ENCODE measurements at regions not wholly inside any gene's neighbourhood (a gene's known extent, or its start where the extent isn't known, plus 50 kb on each side); places are given as distances from the start of the nearest gene placed in this dataset.

GRCh38 chr12:32970465-32971110 lies 74.0 kb upstream of the PKP2 start:
- Histone ChIP-seq H4K20me1 (replicated peaks; ENCODE audit: control insufficient read depth, extremely low read depth, insufficient read depth, low read length) (no peaks in the 10 kb centered on the region), H3K4me3 (replicated peaks in 1 of 3; ENCODE audit: insufficient read depth in 1 of 3, low read depth in 1 of 3, low read length in 3 of 3) (no peak overlapping the region), H3K4me2 (ENCODE audit: insufficient read depth, low read length) (no peak overlapping the region), H3K27ac (ENCODE audit: insufficient read depth, low read depth, low read length) (no peak overlapping the region), H3K9ac (replicated peaks; ENCODE audit: extremely low read depth, insufficient read depth, low read length) (no peak overlapping the region), H3K36me3 (ENCODE audit: control insufficient read depth in 2 of 2, extremely low read depth in 1 of 2, insufficient read depth in 2 of 2, low read length in 2 of 2) (no peaks in the 10 kb centered on the region), H3K9me1 (replicated peaks; ENCODE audit: control insufficient read depth, extremely low read depth, insufficient read depth, low read length) (no peaks in the 10 kb centered on the region), H2AFZ (ENCODE audit: low read depth, low read length) (no peak overlapping the region), H3K79me2 (ENCODE audit: control insufficient read depth, insufficient read depth, low read length) (no peaks in the 10 kb centered on the region), H3K27me3 (ENCODE audit: control insufficient read depth in 2 of 2, insufficient read depth in 2 of 2, low read length in 2 of 2) (no peaks in the 10 kb centered on the region), H3K4me1 (ENCODE audit: control insufficient read depth, extremely low read depth, insufficient read depth, low read length) (no peaks in the 10 kb centered on the region), H3K9me3 (replicated peaks; ENCODE audit: control insufficient read depth, insufficient read depth, low read length) (no peaks in the 10 kb centered on the region)
- ChIA-PET POLR2A (no interaction called here), CTCF (interaction anchor here (0.7 kb wide), 1 partner anchor 126 kb away, joined by 3 read pairs; no protein-coding TSS in a partner anchor)
- TF ChIP-seq, protein P1, sequence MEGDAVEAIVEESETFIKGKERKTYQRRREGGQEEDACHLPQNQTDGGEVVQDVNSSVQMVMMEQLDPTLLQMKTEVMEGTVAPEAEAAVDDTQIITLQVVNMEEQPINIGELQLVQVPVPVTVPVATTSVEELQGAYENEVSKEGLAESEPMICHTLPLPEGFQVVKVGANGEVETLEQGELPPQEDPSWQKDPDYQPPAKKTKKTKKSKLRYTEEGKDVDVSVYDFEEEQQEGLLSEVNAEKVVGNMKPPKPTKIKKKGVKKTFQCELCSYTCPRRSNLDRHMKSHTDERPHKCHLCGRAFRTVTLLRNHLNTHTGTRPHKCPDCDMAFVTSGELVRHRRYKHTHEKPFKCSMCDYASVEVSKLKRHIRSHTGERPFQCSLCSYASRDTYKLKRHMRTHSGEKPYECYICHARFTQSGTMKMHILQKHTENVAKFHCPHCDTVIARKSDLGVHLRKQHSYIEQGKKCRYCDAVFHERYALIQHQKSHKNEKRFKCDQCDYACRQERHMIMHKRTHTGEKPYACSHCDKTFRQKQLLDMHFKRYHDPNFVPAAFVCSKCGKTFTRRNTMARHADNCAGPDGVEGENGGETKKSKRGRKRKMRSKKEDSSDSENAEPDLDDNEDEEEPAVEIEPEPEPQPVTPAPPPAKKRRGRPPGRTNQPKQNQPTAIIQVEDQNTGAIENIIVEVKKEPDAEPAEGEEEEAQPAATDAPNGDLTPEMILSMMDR (IDR thresholded peaks at IDR 0.05; ENCODE audit: extremely low read depth in 1 of 2, insufficient read depth in 1 of 2, low read depth in 1 of 2, low read length in 2 of 2): no peak
- TF ChIP-seq GATA2 (IDR thresholded peaks at IDR 0.05; ENCODE audit: insufficient read depth, insufficient read length, low read depth, low read length) (no peak), POLR2A (IDR thresholded peaks at IDR 0.05; ENCODE audit: low read depth, low read length) (no peak)
- dilution Hi-C loops (cut with MboI; ENCODE audit: extremely low pct_ligation_motif_present, low sequenced_read_pairs) (no loop called here), intact Hi-C loops (cut with micrococcal nuclease) (no loop called here)
- no peak for DNase-seq (ENCODE audit: low read depth, low spot score)
- no TSS peak for BruUV-seq (replicated peaks)
- FAIRE-seq: no peak

- Histone ChIP-seq H3K79me2 (ENCODE audit: control insufficient read depth, insufficient read depth, low read length) (no peaks in the 10 kb centered on the region), H4K20me1 (replicated peaks; ENCODE audit: control insufficient read depth, extremely low read depth, insufficient read depth, low read length) (no peaks in the 10 kb centered on the region), H3K27ac (ENCODE audit: insufficient read depth, low read depth, low read length) (no peak overlapping the region), H3K9me3 (replicated peaks; ENCODE audit: control insufficient read depth, insufficient read depth, low read length) (no peaks in the 10 kb centered on the region), H3K4me2 (ENCODE audit: insufficient read depth, low read length) (no peak overlapping the region), H2AFZ (ENCODE audit: low read depth, low read length) (no peak overlapping the region), H3K36me3 (ENCODE audit: control insufficient read depth in 2 of 2, extremely low read depth in 1 of 2, insufficient read depth in 2 of 2, low read length in 2 of 2) (no peaks in the 10 kb centered on the region), H3K4me1 (ENCODE audit: control insufficient read depth, extremely low read depth, insufficient read depth, low read length) (no peaks in the 10 kb centered on the region), H3K4me3 (replicated peaks in 1 of 3; ENCODE audit: insufficient read depth in 1 of 3, low read depth in 1 of 3, low read length in 3 of 3) (no peak overlapping the region), H3K9me1 (replicated peaks; ENCODE audit: control insufficient read depth, extremely low read depth, insufficient read depth, low read length) (no peaks in the 10 kb centered on the region), H3K9ac (replicated peaks; ENCODE audit: extremely low read depth, insufficient read depth, low read length) (no peak overlapping the region), H3K27me3 (ENCODE audit: control insufficient read depth in 2 of 2, insufficient read depth in 2 of 2, low read length in 2 of 2) (no peaks in the 10 kb centered on the region)
- no TSS peak for BruUV-seq (replicated peaks)
- dilution Hi-C loops (cut with MboI; ENCODE audit: extremely low pct_ligation_motif_present, low sequenced_read_pairs) (no loop called here), intact Hi-C loops (cut with micrococcal nuclease) (no loop called here)
- DNase-seq (ENCODE audit: low read depth, low spot score) (no peak), FAIRE-seq (no peak)
- TF ChIP-seq POLR2A (IDR thresholded peaks at IDR 0.05; ENCODE audit: low read depth, low read length) (no peak), MYC (IDR thresholded peaks at IDR 0.05; ENCODE audit: low read depth, low read length) (no peak), MAX (IDR thresholded peaks at IDR 0.05; ENCODE audit: insufficient read depth, insufficient read length) (no peak), JUN (IDR thresholded peaks at IDR 0.05; ENCODE audit: borderline replicate concordance, insufficient read depth, insufficient read length, low read depth) (no peak), GATA2 (IDR thresholded peaks at IDR 0.05; ENCODE audit: insufficient read depth, insufficient read length, low read depth, low read length) (no peak), FOS (IDR thresholded peaks at IDR 0.05; ENCODE audit: borderline replicate concordance, insufficient read depth, low read length) (no peak), POLR2AphosphoS5 (IDR thresholded peaks at IDR 0.05; ENCODE audit: insufficient read depth, low read depth, low read length) (no peak), EZH2 (IDR thresholded peaks at IDR 0.05; ENCODE audit: borderline replicate concordance, low read depth, low read length, severe bottlenecking) (no peak)
- TF ChIP-seq, protein P1 (IDR thresholded peaks at IDR 0.05; ENCODE audit: extremely low read depth in 1 of 2, insufficient read depth in 1 of 2, low read depth in 1 of 2, low read length in 2 of 2): no peak
- POLR2A ChIA-PET: no interaction called here
- CTCF ChIA-PET: interaction anchor here (2.1 kb wide), 1 partner anchor 17 kb away, joined by 4 read pairs; no protein-coding TSS in a partner anchor
Observed at GRCh38 chr12:32964981-32965585, 68.5 kb upstream of the PKP2 start.
